ENCODE measurements at regions not wholly inside any gene's neighbourhood (a gene's known extent, or its start where the extent isn't known, plus 50 kb on each side); places are given as distances from the start of the nearest gene placed in this dataset.
"Not testable (repeated sequence)": the region's sequence is repeated elsewhere in the genome, so short reads cannot be mapped to it uniquely, and the experiment has no call there.

DNA sequence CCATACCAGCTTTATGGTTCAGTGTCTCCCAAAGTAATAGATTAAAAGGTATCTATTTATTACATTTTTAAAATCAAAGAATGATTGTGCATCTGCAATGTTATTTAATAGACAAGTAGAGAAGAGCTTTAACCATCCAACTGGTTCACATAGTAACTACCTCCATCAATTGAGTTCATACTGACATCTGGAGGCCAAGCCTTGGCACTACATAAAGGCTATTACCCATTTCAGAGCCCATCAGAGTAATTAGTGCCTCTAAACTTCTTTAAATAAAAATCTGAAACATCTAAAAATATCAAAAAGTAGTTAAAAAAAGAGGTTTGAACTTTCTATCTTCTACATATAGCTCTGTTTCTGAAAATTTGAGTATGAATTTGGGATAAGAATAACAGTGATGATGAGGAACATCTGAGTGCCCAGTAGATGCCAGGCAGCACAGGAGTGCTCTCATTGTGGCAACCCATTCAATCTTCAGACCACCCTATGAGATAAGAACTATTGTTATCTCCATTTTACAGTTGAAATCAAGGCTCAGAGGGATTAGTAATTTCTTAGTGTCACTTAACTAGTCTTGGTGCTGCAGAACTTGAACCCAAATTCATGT, 132.9 kb upstream of the DAAM1 start:
- Histone ChIP-seq H3K9me3 (ENCODE audit: severe bottlenecking) (no peaks in the 10 kb centered on the region), H3K27ac (ENCODE audit: poor library complexity, severe bottlenecking) (no peak overlapping the region), H3K27me3 (ENCODE audit: insufficient read depth, poor library complexity, severe bottlenecking) (no peaks in the 10 kb centered on the region), H3K36me3 (ENCODE audit: low read depth) (no peaks in the 10 kb centered on the region), H3K4me3 (ENCODE audit: severe bottlenecking) (no peak overlapping the region), H3K4me1 (ENCODE audit: insufficient read depth, poor library complexity, severe bottlenecking) (no peaks in the 10 kb centered on the region)
- ATAC-seq (ENCODE audit: low read depth), result peak; percentile 84
- peak; percentile 95 for TF ChIP-seq CTCF (IDR thresholded peaks at IDR 0.05; ENCODE audit: poor library complexity, severe bottlenecking)
- DNase-seq (ENCODE audit: low spot score), result no peak

DNA sequence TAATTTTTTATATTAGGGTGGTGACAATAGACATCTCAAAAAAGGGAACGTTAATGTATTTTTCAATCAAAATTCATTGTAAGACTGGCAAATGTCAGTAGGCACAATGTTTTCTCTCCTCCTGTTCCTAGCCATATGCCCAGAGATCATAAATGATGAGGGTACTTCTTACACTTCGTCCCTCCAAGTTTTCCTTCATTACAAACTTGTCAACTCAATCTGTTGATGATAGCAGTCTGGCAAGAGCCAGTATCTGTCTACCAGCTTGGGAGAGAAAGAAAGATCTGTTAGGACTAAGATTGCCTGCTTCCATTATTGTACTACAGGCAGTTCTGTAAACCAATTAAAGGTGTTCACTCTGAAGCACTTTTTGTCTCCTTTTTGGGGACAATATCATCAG, 130.9 kb upstream of the DAAM1 start:
- Histone ChIP-seq H3K36me3 (ENCODE audit: low read depth) (no peaks in the 10 kb centered on the region), H3K9me3 (ENCODE audit: severe bottlenecking) (peaks cover 2% of the 10 kb centered on the region), H3K27ac (ENCODE audit: poor library complexity, severe bottlenecking) (no peak overlapping the region), H3K27me3 (ENCODE audit: insufficient read depth, poor library complexity, severe bottlenecking) (no peaks in the 10 kb centered on the region), H3K4me1 (ENCODE audit: insufficient read depth, poor library complexity, severe bottlenecking) (no peaks in the 10 kb centered on the region), H3K4me3 (ENCODE audit: severe bottlenecking) (no peak overlapping the region)
- no peak for ATAC-seq (ENCODE audit: low read depth)
- TF ChIP-seq CTCF (IDR thresholded peaks at IDR 0.05; ENCODE audit: poor library complexity, severe bottlenecking), result no peak
- DNase-seq (ENCODE audit: low spot score), result no peak

GRCh38 chr14:59058776-59059175, 129.7 kb upstream of the DAAM1 start:
- not testable (repeated sequence) for DNase-seq (ENCODE audit: low spot score); H3K27ac ChIP-seq (ENCODE audit: poor library complexity, severe bottlenecking); ATAC-seq (ENCODE audit: low read depth); H3K4me3 ChIP-seq (ENCODE audit: severe bottlenecking); H3K27me3 ChIP-seq (ENCODE audit: insufficient read depth, poor library complexity, severe bottlenecking); H3K36me3 ChIP-seq (ENCODE audit: low read depth); H3K4me1 ChIP-seq (ENCODE audit: insufficient read depth, poor library complexity, severe bottlenecking); H3K9me3 ChIP-seq (ENCODE audit: severe bottlenecking)

GRCh38 chr14:59060841-59061240, 127.6 kb upstream of the DAAM1 start:
- TF ChIP-seq CTCF (IDR thresholded peaks at IDR 0.05; ENCODE audit: poor library complexity, severe bottlenecking), result no peak
- no peak for ATAC-seq (ENCODE audit: low read depth)
- Histone ChIP-seq H3K27me3 (ENCODE audit: insufficient read depth, poor library complexity, severe bottlenecking) (no peaks in the 10 kb centered on the region), H3K4me3 (ENCODE audit: severe bottlenecking) (no peak overlapping the region), H3K36me3 (ENCODE audit: low read depth) (no peaks in the 10 kb centered on the region), H3K27ac (ENCODE audit: poor library complexity, severe bottlenecking) (no peak overlapping the region), H3K9me3 (ENCODE audit: severe bottlenecking) (peaks cover 8% of the 10 kb centered on the region), H3K4me1 (ENCODE audit: insufficient read depth, poor library complexity, severe bottlenecking) (no peaks in the 10 kb centered on the region)
- DNase-seq (ENCODE audit: low spot score), result no peak

DNA sequence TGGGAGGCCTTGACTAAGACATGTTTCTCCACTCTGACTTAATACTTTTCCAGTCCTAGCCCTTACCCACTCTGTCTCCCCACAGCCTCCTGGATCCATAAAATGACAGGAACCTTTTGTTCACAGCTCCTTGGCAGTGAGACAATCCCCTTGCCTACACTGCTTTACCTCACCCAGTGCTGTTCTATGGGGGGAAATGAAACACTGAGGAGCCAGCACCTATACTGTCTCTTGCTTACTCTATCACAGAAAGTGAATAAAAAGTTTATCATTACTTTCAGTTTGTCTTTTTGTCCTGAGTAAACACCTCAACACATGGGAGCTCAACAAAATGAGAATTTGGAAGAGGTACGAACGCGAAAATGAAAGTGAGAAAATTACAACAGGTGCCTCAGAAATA, 127.2 kb upstream of the DAAM1 start:
- H3K4me1 ChIP-seq (ENCODE audit: insufficient read depth, poor library complexity, severe bottlenecking), result no peaks in the 10 kb centered on the region
- no peaks in the 10 kb centered on the region for H3K36me3 ChIP-seq (ENCODE audit: low read depth)
- H3K4me3 ChIP-seq (ENCODE audit: severe bottlenecking), result no peak overlapping the region
- no peak for TF ChIP-seq CTCF (IDR thresholded peaks at IDR 0.05; ENCODE audit: poor library complexity, severe bottlenecking)
- no peak overlapping the region for H3K27ac ChIP-seq (ENCODE audit: poor library complexity, severe bottlenecking)
- H3K27me3 ChIP-seq (ENCODE audit: insufficient read depth, poor library complexity, severe bottlenecking), result no peaks in the 10 kb centered on the region
- H3K9me3 ChIP-seq (ENCODE audit: severe bottlenecking), result peaks cover 8% of the 10 kb centered on the region
- ATAC-seq (ENCODE audit: low read depth), result no peak
- no peak for DNase-seq (ENCODE audit: low spot score)

Data from RWPE2 (cell line).